ENCODE measurements at regions not wholly inside any gene's neighbourhood (a gene's known extent, or its start where the extent isn't known, plus 50 kb on each side); places are given as distances from the start of the nearest gene placed in this dataset.

DNA sequence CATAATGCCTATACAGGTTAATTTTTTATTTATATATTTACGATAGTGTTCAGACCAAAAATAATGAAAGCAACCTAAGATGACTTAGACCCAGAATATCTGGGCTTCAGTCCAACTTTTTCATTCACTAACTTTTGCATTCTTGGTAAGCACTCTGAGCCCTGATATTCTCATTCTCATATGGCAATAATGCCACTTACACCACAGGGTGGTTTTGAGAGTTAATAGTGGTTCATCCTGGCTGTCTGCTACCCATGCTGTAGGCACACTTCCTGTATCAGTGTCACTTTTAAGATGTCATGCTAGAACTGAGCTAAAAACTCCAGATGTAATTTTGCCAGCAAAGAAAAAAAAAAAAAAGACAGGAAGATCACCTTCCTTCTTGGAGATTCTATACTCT, 508.7 kb upstream of the FMR1 start:
- TF ChIP-seq KLF7 (tag by site-specific recombination; IDR thresholded peaks at IDR 0.05; ENCODE audit: borderline replicate concordance): no peak
- TF ChIP-seq ZBTB10 (tag by site-specific recombination; IDR thresholded peaks at IDR 0.05): no peak
- TF ChIP-seq, protein P1, sequence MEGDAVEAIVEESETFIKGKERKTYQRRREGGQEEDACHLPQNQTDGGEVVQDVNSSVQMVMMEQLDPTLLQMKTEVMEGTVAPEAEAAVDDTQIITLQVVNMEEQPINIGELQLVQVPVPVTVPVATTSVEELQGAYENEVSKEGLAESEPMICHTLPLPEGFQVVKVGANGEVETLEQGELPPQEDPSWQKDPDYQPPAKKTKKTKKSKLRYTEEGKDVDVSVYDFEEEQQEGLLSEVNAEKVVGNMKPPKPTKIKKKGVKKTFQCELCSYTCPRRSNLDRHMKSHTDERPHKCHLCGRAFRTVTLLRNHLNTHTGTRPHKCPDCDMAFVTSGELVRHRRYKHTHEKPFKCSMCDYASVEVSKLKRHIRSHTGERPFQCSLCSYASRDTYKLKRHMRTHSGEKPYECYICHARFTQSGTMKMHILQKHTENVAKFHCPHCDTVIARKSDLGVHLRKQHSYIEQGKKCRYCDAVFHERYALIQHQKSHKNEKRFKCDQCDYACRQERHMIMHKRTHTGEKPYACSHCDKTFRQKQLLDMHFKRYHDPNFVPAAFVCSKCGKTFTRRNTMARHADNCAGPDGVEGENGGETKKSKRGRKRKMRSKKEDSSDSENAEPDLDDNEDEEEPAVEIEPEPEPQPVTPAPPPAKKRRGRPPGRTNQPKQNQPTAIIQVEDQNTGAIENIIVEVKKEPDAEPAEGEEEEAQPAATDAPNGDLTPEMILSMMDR (tag by site-specific recombination; IDR thresholded peaks at IDR 0.05): no peak
- TF ChIP-seq ZNF501 (tag by site-specific recombination; IDR thresholded peaks at IDR 0.05): no peak
- TF ChIP-seq, protein P2, sequence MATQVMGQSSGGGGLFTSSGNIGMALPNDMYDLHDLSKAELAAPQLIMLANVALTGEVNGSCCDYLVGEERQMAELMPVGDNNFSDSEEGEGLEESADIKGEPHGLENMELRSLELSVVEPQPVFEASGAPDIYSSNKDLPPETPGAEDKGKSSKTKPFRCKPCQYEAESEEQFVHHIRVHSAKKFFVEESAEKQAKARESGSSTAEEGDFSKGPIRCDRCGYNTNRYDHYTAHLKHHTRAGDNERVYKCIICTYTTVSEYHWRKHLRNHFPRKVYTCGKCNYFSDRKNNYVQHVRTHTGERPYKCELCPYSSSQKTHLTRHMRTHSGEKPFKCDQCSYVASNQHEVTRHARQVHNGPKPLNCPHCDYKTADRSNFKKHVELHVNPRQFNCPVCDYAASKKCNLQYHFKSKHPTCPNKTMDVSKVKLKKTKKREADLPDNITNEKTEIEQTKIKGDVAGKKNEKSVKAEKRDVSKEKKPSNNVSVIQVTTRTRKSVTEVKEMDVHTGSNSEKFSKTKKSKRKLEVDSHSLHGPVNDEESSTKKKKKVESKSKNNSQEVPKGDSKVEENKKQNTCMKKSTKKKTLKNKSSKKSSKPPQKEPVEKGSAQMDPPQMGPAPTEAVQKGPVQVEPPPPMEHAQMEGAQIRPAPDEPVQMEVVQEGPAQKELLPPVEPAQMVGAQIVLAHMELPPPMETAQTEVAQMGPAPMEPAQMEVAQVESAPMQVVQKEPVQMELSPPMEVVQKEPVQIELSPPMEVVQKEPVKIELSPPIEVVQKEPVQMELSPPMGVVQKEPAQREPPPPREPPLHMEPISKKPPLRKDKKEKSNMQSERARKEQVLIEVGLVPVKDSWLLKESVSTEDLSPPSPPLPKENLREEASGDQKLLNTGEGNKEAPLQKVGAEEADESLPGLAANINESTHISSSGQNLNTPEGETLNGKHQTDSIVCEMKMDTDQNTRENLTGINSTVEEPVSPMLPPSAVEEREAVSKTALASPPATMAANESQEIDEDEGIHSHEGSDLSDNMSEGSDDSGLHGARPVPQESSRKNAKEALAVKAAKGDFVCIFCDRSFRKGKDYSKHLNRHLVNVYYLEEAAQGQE (tag by site-specific recombination; IDR thresholded peaks at IDR 0.05): no peak
- TF ChIP-seq ZNF548 (tag by site-specific recombination; IDR thresholded peaks at IDR 0.05): no peak
- TF ChIP-seq ZNF19 (tag by site-specific recombination; IDR thresholded peaks at IDR 0.05; ENCODE audit: low read depth): no peak
- no peak for TF ChIP-seq ZBTB7A (tag by site-specific recombination; IDR thresholded peaks at IDR 0.05; ENCODE audit: low read depth)
- no peak for TF ChIP-seq ZFP37 (tag by site-specific recombination; IDR thresholded peaks at IDR 0.05)
- no peak for TF ChIP-seq ZSCAN23 (tag by site-specific recombination; IDR thresholded peaks at IDR 0.05)
- no peak for TF ChIP-seq ZBTB20 (tag by site-specific recombination; IDR thresholded peaks at IDR 0.05)
- TF ChIP-seq ZNF169 (tag by site-specific recombination; IDR thresholded peaks at IDR 0.05): no peak
- TF ChIP-seq, protein P3, sequence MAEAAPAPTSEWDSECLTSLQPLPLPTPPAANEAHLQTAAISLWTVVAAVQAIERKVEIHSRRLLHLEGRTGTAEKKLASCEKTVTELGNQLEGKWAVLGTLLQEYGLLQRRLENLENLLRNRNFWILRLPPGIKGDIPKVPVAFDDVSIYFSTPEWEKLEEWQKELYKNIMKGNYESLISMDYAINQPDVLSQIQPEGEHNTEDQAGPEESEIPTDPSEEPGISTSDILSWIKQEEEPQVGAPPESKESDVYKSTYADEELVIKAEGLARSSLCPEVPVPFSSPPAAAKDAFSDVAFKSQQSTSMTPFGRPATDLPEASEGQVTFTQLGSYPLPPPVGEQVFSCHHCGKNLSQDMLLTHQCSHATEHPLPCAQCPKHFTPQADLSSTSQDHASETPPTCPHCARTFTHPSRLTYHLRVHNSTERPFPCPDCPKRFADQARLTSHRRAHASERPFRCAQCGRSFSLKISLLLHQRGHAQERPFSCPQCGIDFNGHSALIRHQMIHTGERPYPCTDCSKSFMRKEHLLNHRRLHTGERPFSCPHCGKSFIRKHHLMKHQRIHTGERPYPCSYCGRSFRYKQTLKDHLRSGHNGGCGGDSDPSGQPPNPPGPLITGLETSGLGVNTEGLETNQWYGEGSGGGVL (tag by site-specific recombination; IDR thresholded peaks at IDR 0.05): no peak
- TF ChIP-seq GFI1B (tag by site-specific recombination; IDR thresholded peaks at IDR 0.05): no peak

All from HEK293 (cell line).